ENCODE measurements at regions not wholly inside any gene's neighbourhood (a gene's known extent, or its start where the extent isn't known, plus 50 kb on each side); places are given as distances from the start of the nearest gene placed in this dataset.

GRCh38 chr20:17062712-17063111 is 164.1 kb upstream of the PCSK2 start:
- no peaks in the 10 kb centered on the region for H3K36me3 Mint-ChIP-seq (ENCODE audit: low read depth)
- H3K4me3 Mint-ChIP-seq = no peak overlapping the region
- no peaks in the 10 kb centered on the region; the same call in 1 of the 2 replicates for H3K27me3 Mint-ChIP-seq (ENCODE audit: insufficient read depth)
- peaks cover 56% of the 10 kb centered on the region for H3K9me3 Mint-ChIP-seq
- no peaks in the 10 kb centered on the region for H3K4me1 Mint-ChIP-seq (ENCODE audit: low read depth)
- H3K27ac Mint-ChIP-seq = no peak overlapping the region
- TF ChIP-seq CTCF (IDR thresholded peaks at IDR 0.05) = no peak
- no peak for DNase-seq

GRCh38 chr20:17066902-17067301 is 159.9 kb upstream of the PCSK2 start:
- no peak for TF ChIP-seq CTCF (IDR thresholded peaks at IDR 0.05)
- Mint-ChIP-seq H3K9me3 (peaks cover 59% of the 10 kb centered on the region), H3K27me3 (ENCODE audit: insufficient read depth) (no peaks in the 10 kb centered on the region), H3K4me1 (ENCODE audit: low read depth) (no peaks in the 10 kb centered on the region), H3K36me3 (ENCODE audit: low read depth) (no peaks in the 10 kb centered on the region), H3K4me3 (no peak overlapping the region), H3K27ac (no peak overlapping the region)
- DNase-seq = no peak

- H3K4me1 Mint-ChIP-seq (ENCODE audit: low read depth) = no peaks in the 10 kb centered on the region
- no peaks in the 10 kb centered on the region for H3K27me3 Mint-ChIP-seq (ENCODE audit: insufficient read depth)
- H3K36me3 Mint-ChIP-seq (ENCODE audit: low read depth) = no peaks in the 10 kb centered on the region
- H3K27ac Mint-ChIP-seq = no peak overlapping the region
- no peak for TF ChIP-seq CTCF (IDR thresholded peaks at IDR 0.05)
- H3K9me3 Mint-ChIP-seq = peaks cover 69% of the 10 kb centered on the region
- DNase-seq = no peak
- no peak overlapping the region for H3K4me3 Mint-ChIP-seq
Measured at GRCh38 chr20:17068084-17068711, 158.6 kb upstream of the PCSK2 start.

GRCh38 chr20:17077030-17077429 is 149.8 kb upstream of the PCSK2 start:
- Mint-ChIP-seq H3K9me3 (peaks cover 54% of the 10 kb centered on the region), H3K27me3 (ENCODE audit: insufficient read depth) (no peaks in the 10 kb centered on the region), H3K4me3 (no peak overlapping the region), H3K4me1 (ENCODE audit: low read depth) (no peaks in the 10 kb centered on the region), H3K36me3 (ENCODE audit: low read depth) (no peaks in the 10 kb centered on the region), H3K27ac (no peak overlapping the region)
- no peak for DNase-seq
- no peak for TF ChIP-seq CTCF (IDR thresholded peaks at IDR 0.05)

GRCh38 chr20:17083738-17084137 is 143.1 kb upstream of the PCSK2 start:
- Mint-ChIP-seq H3K27me3 (ENCODE audit: insufficient read depth) (no peaks in the 10 kb centered on the region), H3K27ac (no peak overlapping the region), H3K9me3 (peaks cover 65% of the 10 kb centered on the region), H3K4me3 (no peak overlapping the region), H3K36me3 (ENCODE audit: low read depth) (no peaks in the 10 kb centered on the region), H3K4me1 (ENCODE audit: low read depth) (no peaks in the 10 kb centered on the region)
- no peak for DNase-seq
- no peak for TF ChIP-seq CTCF (IDR thresholded peaks at IDR 0.05)

GRCh38 chr20:17084909-17085308 is 141.9 kb upstream of the PCSK2 start:
- H3K4me3 Mint-ChIP-seq = no peak overlapping the region
- no peak for DNase-seq
- no peak for TF ChIP-seq CTCF (IDR thresholded peaks at IDR 0.05)
- no peaks in the 10 kb centered on the region for H3K4me1 Mint-ChIP-seq (ENCODE audit: low read depth)
- H3K27ac Mint-ChIP-seq = no peak overlapping the region
- no peaks in the 10 kb centered on the region for H3K36me3 Mint-ChIP-seq (ENCODE audit: low read depth)
- peaks cover 71% of the 10 kb centered on the region for H3K9me3 Mint-ChIP-seq
- H3K27me3 Mint-ChIP-seq (ENCODE audit: insufficient read depth) = no peaks in the 10 kb centered on the region

Measured in HFFc6 (cell line).